ENCODE measurements at regions not wholly inside any gene's neighbourhood (a gene's known extent, or its start where the extent isn't known, plus 50 kb on each side); places are given as distances from the start of the nearest gene placed in this dataset.

- H3K27ac ChIP-seq, result no peak overlapping the region
- no peak for TF ChIP-seq ZFX (IDR thresholded peaks at IDR 0.05)
- TF ChIP-seq, protein P1, sequence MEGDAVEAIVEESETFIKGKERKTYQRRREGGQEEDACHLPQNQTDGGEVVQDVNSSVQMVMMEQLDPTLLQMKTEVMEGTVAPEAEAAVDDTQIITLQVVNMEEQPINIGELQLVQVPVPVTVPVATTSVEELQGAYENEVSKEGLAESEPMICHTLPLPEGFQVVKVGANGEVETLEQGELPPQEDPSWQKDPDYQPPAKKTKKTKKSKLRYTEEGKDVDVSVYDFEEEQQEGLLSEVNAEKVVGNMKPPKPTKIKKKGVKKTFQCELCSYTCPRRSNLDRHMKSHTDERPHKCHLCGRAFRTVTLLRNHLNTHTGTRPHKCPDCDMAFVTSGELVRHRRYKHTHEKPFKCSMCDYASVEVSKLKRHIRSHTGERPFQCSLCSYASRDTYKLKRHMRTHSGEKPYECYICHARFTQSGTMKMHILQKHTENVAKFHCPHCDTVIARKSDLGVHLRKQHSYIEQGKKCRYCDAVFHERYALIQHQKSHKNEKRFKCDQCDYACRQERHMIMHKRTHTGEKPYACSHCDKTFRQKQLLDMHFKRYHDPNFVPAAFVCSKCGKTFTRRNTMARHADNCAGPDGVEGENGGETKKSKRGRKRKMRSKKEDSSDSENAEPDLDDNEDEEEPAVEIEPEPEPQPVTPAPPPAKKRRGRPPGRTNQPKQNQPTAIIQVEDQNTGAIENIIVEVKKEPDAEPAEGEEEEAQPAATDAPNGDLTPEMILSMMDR (conservative IDR thresholded peaks at IDR 0.05), result no peak
Measured at GRCh38 chr1:14106679-14107313, 406.8 kb downstream of the PRDM2 start.

DNA sequence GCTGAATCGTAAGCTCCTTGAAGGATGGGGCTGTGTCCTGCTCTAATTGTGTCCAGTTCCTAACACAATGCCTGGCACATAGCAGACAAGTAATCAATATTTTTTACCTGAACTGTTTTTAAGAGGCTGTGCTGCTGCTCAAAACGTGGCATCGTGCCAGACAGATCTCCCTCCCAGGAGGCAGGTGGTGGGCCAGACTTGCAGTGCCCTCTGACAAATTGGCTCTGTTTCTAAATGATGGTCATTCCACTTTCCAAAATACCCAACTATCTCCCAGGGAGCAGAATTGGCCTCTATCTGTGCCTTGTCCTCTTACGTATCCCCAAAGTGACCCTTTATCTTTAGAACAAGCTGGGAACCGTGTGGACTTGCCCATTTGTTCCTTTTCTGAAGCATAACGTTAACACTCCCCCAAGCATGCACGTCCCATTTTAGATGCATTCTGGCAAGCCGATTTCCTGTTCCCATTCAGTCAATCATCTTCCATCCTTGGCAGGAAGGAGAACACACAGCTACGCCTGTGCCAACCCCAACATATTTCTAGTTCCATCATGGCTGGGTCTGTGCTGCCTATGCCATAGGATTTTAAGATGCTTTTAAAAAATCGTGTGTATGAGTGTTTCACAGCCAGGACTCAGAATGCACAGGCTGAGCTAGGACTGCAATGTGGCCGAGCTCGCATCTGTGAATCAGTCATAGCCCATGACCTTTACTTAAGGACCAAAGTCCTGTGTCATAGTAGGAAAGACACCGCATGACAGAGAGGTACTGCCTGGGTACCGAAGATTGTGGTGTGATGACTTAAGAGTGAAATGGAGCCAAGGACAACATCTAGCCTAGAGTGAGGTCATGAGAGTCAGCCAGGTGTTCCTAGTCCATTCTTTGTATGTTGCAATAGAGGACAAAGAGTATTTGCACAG is 408.6 kb downstream of the PRDM2 start:
- TF ChIP-seq, protein P1 (conservative IDR thresholded peaks at IDR 0.05), result no peak
- TF ChIP-seq ZFX (IDR thresholded peaks at IDR 0.05), result no peak
- no peak overlapping the region for H3K27ac ChIP-seq

GRCh38 chr1:14109276-14109635 is 409.3 kb downstream of the PRDM2 start:
- TF ChIP-seq ZFX (IDR thresholded peaks at IDR 0.05), result no peak
- TF ChIP-seq, protein P1 (conservative IDR thresholded peaks at IDR 0.05), result no peak
- no peak overlapping the region for H3K27ac ChIP-seq

GRCh38 chr1:14110040-14110439 is 410.1 kb downstream of the PRDM2 start:
- TF ChIP-seq, protein P1 (conservative IDR thresholded peaks at IDR 0.05), result no peak
- TF ChIP-seq ZFX (IDR thresholded peaks at IDR 0.05), result no peak
- no peak overlapping the region for H3K27ac ChIP-seq

DNA sequence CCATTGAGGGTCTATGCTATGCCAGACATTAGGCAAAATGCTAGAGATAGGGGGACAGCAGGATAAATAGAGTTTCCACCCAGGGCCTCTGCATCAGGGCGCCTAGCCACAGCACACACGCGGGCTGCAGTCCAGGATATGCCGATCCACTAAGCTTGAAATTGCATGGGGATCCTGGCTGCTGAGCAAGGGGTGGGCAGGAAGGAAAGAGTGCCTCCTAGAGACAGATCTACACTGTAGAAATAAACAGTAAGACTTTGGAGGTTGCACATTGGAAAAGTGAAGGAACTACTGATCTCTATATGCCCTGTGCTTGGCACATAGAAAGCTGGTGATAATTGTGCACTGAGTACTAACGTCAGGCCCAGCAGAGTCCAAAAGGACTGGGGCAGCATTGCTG is 411.1 kb downstream of the PRDM2 start:
- H3K27ac ChIP-seq, result no peak overlapping the region
- TF ChIP-seq, protein P1 (conservative IDR thresholded peaks at IDR 0.05), result no peak
- no peak for TF ChIP-seq ZFX (IDR thresholded peaks at IDR 0.05)

- TF ChIP-seq ZFX (IDR thresholded peaks at IDR 0.05), result no peak
- TF ChIP-seq, protein P1 (conservative IDR thresholded peaks at IDR 0.05), result no peak
- H3K27ac ChIP-seq, result no peak overlapping the region
Measured at GRCh38 chr1:14112613-14113012, 412.6 kb downstream of the PRDM2 start.

DNA sequence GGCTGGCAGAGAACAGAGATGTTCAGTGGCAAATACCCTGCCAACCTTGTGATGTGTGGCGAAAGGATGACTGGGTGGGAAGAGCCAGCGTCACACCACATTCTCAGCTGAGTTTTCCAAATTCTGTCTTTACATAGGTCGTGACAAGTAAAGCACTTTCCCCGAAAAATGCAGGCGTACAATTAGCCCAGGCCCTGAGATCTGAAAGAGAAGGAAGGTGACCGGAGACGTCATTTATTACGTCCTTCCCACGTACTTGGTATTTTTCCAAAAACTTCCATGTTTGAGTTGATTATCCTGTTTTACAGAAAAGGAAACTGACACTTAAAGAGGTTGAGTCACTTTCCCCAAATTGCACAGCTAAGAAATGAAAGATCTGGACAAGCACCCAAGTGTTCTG is 413.3 kb downstream of the PRDM2 start:
- TF ChIP-seq, protein P1 (conservative IDR thresholded peaks at IDR 0.05), result no peak
- TF ChIP-seq ZFX (IDR thresholded peaks at IDR 0.05), result no peak
- no peak overlapping the region for H3K27ac ChIP-seq

All from C4-2B (cell line).